ENCODE measurements at regions not wholly inside any gene's neighbourhood (a gene's known extent, or its start where the extent isn't known, plus 50 kb on each side); places are given as distances from the start of the nearest gene placed in this dataset.

- no peak for TF ChIP-seq KLF10 (CRISPR knock-in tag; IDR thresholded peaks at IDR 0.05)
Observed at GRCh38 chr1:232280910-232281309, 349.0 kb downstream of the SIPA1L2 start (continued).

GRCh38 chr1:232279909-232280400 is 350.0 kb downstream of the SIPA1L2 start:
- Histone ChIP-seq H3K27me3 (ENCODE audit: control insufficient read depth in 2 of 2, insufficient read depth in 2 of 2, low read length in 2 of 2) (no peaks in the 10 kb centered on the region), H3K36me3 (ENCODE audit: control insufficient read depth, insufficient read depth, low read length) (no peaks in the 10 kb centered on the region), H3K4me1 (replicated peaks in 1 of 2; ENCODE audit: control insufficient read depth in 2 of 2, insufficient read depth in 2 of 2, low read length in 2 of 2) (no peaks in the 10 kb centered on the region), H2AFZ (ENCODE audit: low read depth, low read length) (no peak overlapping the region), H3K27ac (ENCODE audit: extremely low read depth, low read depth, low read length) (no peak overlapping the region), H3K9me1 (ENCODE audit: control insufficient read depth, insufficient read depth, low read length) (no peaks in the 10 kb centered on the region), H4K20me1 (replicated peaks; ENCODE audit: control insufficient read depth, insufficient read depth, low read length) (no peaks in the 10 kb centered on the region), H3K4me3 (no peak overlapping the region), H3K9ac (ENCODE audit: insufficient read depth in 1 of 2, low read depth in 2 of 2, low read length in 2 of 2) (no peak overlapping the region), H3K79me2 (ENCODE audit: control insufficient read depth, insufficient read depth, low read length) (no peaks in the 10 kb centered on the region), H3K4me2 (ENCODE audit: insufficient read depth, low read length) (no peak overlapping the region), H3K9me3 (replicated peaks; ENCODE audit: control insufficient read depth, insufficient read depth, low read depth, low read length) (no peaks in the 10 kb centered on the region)
- ChIA-PET CTCF (ENCODE audit: low intra/inter-chr PET ratio) (no interaction called here), POLR2A (interaction anchor here (0.6 kb wide), 1 partner anchor 27 kb away, joined by 3 read pairs; no protein-coding TSS in a partner anchor)
- in situ Hi-C loops (cut with MboI) (no loop called here), intact Hi-C loops (cut with micrococcal nuclease) (no loop called here)
- no TSS peak for BruUV-seq (replicated peaks)
- ATAC-seq (no peak), DNase-seq (ENCODE audit: extremely low read depth in 1 of 4, low spot score in 3 of 4) (no peak), FAIRE-seq (no peak)
- no peak for TF ChIP-seq SMAD1 (IDR thresholded peaks at IDR 0.05; ENCODE audit: low read depth, low read length, partially characterized antibody)
- no peak for TF ChIP-seq NEUROD1 (IDR thresholded peaks at IDR 0.05; ENCODE audit: borderline replicate concordance, low read depth, low read length, partially characterized antibody)
- TF ChIP-seq RHOXF2B (CRISPR knock-in tag; conservative IDR thresholded peaks at IDR 0.05), result no peak
- TF ChIP-seq DACH1 (IDR thresholded peaks at IDR 0.05; ENCODE audit: partially characterized antibody), result no peak
- no peak for TF ChIP-seq NCOA4 (IDR thresholded peaks at IDR 0.05; ENCODE audit: partially characterized antibody)
- TF ChIP-seq TARDBP (IDR thresholded peaks at IDR 0.05), result no peak
- TF ChIP-seq STAT5B (CRISPR knock-in tag; IDR thresholded peaks at IDR 0.05), result no peak
- TF ChIP-seq KLF13 (tag; IDR thresholded peaks at IDR 0.05; ENCODE audit: borderline replicate concordance, low read depth), result no peak
- no peak for TF ChIP-seq MYBL2 (IDR thresholded peaks at IDR 0.05; ENCODE audit: low read depth)
- TF ChIP-seq MYBL2 (CRISPR knock-in tag; IDR thresholded peaks at IDR 0.05; ENCODE audit: borderline replicate concordance), result no peak
- no peak for TF ChIP-seq KAT7 (CRISPR knock-in tag; IDR thresholded peaks at IDR 0.05; ENCODE audit: borderline replicate concordance)
- TF ChIP-seq GATA2 (CRISPR knock-in tag; IDR thresholded peaks at IDR 0.05), result no peak
- TF ChIP-seq SREBF1 (IDR thresholded peaks at IDR 0.05; ENCODE audit: borderline replicate concordance, low read depth, low read length), result no peak
- TF ChIP-seq NR2C1 (IDR thresholded peaks at IDR 0.05), result no peak
- TF ChIP-seq NR2C1 (tag; IDR thresholded peaks at IDR 0.05), result no peak
- TF ChIP-seq ERF (CRISPR knock-in tag; IDR thresholded peaks at IDR 0.05), result no peak
- no peak for TF ChIP-seq ZNF830 (CRISPR knock-in tag; IDR thresholded peaks at IDR 0.05)
- no peak for TF ChIP-seq CLOCK (CRISPR knock-in tag; IDR thresholded peaks at IDR 0.05; ENCODE audit: borderline replicate concordance)
- 2% methylated on average over 3 of the region's 3 CpGs for WGBS (ENCODE audit: insufficient coverage, low coverage, missing lambda C conversion rate)

Measured in K562 (cell line).